HG03342 (cell line): ENCODE measurements at regions not wholly inside any gene's neighbourhood (a gene's known extent, or its start where the extent isn't known, plus 50 kb on each side); places are given as distances from the start of the nearest gene placed in this dataset.

Experiments
- ATAC-seq: cut with Tn5 transposase; IDR thresholded peaks from one replicate; pipeline ENCODE4 v1.9.1; 2021; ENCODE audit warnings: mild to moderate bottlenecking, moderate library complexity; ENCODE audit not compliant: unreplicated experiment

DNA sequence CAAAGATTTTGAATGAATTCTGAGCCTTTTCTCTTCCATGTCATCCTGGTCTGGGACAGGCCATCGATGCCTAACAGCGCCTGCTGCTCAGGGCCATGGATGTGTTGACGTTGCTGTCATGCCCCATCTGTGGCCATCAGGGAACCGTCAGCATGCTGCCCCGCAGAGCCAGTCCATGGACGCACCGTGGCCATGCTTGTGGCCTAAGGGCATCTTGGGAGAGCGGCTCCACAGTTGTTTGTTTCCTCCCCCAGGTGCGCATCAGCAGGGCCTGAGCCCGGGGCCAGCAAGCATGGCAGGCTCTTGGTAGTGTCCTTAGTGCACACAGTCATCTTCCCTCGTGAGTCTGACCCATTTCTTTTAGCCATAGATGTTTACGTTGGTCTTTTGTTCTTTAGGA, 142.7 kb downstream of the VAPA start:
- no peak for ATAC-seq

DNA sequence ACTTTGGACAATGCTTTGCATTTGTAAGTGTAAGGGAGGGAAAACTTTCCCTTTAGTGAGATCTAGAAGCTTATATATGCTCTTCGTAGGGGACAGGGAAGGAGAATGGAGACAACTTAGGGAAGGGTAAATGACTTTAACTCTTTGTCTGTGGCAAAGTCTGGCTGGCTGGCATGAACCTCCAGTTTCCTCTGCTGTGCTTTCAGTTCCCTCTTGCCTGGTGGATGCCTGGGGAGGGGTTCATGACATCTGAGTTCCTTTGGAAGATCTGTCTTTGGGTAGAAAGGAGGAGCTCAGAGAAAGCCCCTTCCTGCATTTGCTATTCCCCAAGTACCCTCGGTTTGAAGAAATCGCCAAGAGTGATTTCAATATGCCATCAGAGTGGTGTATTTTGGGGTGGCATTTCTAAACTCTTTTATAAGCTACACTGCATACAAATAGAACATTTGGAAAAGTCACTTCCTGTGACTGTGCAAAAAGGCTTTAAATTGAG, 143.6 kb downstream of the VAPA start:
- no peak for ATAC-seq

DNA sequence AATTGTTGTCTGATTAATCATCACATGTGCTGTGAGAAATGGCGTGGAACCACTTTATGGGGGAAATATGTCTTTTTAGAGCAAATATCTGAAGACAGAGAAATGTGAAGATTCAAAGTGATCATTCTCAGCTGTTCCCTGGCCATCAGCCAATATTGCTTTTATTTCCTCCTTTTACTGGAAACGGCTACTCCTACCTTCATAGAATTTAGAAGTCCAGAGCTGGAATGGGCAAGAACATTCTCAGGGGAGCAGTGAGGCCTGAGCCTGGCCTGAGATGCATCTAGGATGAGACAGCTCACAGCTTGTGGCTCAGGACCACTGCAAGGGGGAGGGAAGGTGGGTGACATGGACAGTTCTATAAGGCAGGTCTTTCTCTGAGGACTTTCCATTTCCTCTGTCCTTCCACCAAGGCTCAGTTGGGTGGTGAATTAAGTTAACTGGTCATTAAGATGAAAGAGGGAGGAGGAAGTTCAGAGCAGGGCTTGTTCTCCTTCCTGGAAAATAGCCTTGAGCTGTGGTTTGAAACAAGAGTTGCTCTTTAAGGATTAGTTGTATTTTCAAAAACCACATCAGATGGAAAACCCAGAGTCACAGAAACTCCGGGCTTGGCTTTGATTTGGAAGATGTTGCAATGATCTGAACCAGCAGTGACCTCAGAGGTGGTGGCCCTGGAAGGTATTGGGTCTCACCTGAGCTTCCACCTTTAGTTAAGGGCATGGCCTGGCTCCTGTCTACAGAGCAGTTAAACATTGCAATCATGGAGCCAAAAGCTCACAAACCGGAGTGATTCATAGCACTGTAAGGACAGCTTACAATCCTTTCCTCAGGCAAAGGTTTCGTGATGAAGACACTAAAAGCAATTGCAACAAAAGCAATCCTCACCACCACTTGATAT, 144.3 kb downstream of the VAPA start:
- no peak for ATAC-seq

DNA sequence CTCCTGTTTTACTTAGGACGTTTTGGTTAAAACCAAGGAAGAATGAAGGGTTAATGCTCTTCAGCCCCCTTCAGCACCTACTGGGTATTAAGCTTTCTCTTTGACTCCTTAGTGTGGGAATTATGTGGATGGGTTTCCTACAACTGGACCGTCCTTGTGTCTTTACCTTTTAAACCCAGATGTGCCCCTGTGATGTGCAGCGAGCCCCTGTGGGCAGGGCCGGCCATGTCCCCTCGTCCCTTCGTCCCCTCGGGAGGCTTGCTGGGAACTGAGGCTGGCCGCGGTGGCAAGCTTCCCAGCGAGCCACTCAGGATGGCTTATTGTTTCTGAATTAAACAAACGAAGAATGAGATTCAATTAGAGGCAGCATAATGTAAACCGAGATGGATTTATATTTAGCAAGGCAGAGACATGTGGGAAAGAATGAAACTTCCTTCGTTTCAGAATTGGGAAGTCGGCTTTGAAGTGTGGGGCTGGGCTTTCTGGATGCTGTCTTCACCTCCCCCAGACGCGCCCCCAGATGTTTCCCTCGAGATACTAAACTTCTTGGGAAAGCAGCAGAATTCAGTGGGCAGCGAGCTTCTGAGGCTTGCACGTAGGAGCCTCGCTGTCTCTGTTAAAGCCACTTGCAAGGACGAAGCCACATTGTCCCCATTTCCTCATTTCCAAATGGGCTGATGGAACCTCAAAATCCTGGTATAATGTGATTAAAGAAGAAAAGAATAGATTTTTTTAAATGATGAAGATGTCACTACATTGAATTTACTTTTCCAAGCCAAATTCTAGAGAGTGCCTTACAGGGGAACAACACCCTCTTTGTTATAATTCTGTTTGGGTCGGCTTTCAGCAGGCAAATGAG, 146.0 kb downstream of the VAPA start:
- no peak for ATAC-seq

DNA sequence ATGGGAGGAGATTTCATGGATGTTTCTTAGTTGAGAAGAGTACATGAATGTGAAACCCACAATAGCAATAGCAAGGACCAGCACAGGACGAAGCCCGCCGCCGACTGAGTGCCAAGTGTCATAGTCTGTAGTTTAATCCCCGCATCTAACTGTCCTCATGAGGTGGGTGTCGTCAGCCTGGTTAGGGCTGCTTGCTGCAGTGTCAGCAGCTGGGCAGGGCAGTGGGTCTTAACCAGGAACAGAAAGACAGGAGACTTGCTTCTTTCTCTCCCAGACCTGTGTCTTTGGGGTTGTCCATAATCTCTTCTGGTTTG, 146.6 kb downstream of the VAPA start:
- no peak for ATAC-seq

DNA sequence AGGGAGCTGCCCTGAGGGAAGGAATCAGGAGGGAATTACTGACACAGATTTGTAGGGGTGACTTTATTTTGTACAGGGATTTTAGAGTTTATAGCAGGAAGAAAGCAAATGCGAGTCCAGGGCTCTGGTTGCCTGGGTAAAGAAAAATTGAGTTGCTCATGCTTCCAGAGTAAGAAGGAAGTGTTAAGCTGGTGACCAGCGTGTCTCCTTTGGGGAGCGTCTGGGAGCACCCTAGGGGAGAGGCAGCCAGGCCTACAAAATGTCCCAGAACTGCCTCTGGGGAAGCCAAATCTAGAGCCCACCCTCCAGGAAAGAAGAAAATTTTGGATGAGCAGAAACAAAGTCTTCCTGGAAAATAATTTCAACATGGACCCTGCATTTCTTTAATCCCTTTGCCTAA, 147.0 kb downstream of the VAPA start:
- ATAC-seq = no peak

DNA sequence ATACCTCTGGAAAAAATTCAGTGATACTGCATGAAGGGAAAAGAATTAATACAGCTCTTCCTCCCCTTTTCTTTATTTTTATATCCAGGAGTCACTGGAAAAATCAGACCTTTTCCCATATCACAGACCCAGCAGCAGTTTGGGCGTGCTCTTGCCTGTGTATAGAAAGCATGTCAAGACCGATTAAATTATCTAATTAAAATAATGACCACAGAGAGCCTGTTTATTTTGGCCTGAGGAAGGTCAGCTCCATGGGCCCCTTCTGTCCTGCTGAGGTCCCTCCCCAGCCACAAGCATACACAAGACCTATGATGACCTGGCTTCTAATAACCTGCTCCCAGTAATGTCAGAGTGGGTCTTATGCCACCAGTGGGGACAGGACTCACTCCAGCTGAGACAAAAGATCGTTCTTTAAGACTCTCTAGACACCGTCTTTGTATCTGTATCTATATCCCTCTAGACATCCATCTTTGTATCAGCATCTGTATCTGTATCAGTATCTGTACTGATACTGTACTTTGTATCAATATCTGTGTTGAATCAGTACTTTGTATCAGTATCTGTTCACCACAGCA, 147.8 kb downstream of the VAPA start:
- no peak for ATAC-seq

DNA sequence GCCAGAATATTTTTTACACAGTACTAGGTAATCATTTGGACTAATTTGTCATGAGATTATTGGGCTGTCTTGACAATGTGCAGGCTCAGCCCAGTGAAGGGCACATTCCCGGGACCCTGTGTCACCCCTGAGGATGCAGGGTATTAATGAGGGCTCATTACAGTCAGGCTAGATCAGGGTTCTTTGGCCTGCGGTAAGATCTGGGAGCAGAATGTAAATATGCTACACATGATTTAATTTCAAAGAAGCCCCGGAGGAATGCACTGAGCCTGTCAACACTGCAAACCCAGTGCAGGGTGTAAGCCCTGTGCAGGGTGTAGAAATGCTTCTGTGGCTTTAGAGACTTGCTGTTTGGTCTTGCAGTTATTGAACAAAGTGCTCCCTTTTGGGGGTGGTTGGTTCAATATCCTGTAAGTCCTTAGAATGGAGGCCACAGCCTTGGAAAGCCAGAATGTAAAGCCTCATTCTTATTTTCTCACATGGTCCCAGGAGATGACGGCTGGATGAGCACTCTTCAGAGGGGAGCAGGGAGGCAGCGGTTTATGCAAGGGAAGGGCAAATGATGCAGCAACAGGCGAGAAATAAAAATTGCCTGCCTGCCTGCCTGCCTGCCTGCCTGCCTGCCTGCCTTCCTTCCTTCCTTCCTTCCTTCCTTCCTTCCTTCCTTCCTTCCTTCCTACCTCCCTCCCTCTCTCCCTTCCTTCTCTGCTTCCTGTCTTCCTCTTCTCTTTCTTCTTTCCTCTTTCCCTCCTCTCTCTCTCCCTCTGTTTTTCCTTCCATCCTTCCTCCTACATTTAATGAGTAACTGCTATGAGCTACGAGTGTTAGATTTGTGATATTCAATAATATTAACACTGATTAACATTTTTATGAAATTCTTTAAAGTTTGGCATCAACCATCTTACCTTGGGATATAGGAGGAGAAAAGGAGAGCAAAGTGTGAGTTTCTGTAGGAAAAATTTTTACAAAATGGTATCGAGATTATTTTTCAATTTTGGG, 148.8 kb downstream of the VAPA start:
- no peak for ATAC-seq

DNA sequence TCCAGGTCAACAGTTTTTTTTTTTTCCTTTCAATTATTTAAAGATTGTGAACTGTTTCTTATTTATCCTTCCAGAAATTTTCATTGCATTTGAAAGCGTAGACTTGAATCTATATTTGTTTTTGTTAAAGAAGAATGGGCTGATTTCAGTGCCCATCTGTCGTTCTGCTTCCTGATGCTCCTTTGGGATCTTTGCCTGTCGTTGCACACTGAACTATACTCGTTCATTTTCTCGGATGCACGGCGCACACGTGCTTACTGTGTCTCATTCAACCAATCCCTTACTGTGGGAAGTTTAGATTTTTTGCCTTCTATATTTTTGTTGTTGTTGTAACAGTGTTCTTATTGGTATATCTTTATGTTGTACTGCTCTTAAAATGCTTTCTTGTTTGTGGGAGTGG, 149.7 kb downstream of the VAPA start:
- ATAC-seq = no peak

DNA sequence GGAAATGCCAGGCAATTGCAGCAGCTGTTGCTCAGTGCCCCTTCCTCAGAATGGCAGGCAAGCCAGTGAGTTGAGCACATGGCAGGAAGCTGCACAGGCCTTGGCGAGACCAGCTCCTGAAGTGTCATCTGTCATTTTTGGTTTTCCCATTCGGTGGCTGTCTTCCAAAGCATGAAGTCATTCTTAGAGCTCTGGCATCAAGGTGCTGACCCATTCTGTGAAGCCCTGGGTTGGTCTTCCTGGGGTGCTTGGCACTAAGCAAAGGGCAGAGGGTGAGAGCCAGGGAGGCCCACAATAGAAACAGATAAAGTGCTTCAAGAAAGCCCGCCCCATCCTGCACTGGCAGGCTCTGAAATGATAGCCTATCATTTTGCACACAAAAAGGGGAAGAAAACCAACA, 150.5 kb downstream of the VAPA start:
- ATAC-seq = no peak

DNA sequence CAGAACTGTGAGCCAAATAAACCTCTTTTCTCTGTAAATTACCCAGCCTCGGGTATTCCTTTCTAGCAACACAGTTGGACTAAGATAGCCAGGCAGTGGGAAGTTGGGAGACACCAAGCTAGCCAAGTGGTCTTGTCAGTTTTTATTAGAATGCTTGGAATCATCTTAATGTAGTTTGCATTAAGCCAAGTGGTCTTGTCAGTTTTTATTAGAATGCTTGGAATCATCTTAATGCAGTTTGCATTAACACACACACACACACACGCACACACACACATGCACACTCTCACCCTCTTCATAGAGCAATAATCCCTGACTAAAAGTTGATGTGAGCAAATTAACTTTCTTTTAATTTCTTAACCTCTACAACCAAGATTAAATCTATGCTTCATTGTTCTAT, 151.5 kb downstream of the VAPA start:
- no peak for ATAC-seq

DNA sequence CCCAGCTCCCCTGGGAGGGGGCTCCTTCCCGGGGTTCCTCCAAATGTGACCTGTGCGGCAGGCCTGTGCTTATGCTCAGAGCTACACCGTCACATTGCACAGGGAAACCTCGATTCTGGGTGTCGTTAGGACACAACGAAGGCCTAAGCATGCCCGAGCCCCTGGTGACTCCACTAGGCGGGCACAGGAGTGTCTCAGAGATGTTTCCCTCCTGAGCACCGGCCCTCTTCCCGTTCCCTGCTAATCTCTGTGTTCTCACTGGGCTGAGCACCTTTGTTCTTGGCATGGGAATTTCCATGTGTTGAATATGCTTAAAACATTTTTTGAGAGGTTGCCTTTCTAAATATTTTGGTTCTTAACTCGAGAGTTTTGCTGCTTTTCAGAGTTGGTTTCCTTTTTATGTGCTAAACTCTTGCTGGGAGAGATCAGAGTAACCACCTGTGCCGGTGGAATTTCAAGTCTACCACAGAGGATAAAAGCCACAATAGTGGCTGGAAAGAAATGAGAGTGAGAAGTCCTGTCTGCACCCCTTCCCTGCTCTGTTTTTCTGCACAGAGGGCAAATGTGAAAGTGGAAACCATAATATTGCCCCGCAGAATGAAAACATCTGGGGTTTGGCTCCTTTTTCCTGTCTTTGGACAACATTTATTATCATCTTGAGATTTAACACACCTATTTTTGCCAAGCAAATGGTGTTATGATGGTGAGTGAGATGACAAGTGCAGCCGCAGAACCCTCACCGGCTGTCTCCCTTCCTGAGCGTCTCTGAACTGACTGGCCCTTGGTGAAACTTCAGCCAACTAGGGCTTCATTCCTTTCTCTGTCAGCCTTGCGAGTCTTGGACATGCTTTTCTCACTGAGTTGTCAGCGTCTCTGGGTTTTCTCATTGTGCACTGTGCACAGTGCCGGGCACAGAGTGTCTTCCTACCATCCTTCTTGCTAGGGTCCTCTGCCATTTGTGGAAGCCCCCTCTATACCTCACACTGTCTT, 154.1 kb downstream of the VAPA start:
- no peak for ATAC-seq

DNA sequence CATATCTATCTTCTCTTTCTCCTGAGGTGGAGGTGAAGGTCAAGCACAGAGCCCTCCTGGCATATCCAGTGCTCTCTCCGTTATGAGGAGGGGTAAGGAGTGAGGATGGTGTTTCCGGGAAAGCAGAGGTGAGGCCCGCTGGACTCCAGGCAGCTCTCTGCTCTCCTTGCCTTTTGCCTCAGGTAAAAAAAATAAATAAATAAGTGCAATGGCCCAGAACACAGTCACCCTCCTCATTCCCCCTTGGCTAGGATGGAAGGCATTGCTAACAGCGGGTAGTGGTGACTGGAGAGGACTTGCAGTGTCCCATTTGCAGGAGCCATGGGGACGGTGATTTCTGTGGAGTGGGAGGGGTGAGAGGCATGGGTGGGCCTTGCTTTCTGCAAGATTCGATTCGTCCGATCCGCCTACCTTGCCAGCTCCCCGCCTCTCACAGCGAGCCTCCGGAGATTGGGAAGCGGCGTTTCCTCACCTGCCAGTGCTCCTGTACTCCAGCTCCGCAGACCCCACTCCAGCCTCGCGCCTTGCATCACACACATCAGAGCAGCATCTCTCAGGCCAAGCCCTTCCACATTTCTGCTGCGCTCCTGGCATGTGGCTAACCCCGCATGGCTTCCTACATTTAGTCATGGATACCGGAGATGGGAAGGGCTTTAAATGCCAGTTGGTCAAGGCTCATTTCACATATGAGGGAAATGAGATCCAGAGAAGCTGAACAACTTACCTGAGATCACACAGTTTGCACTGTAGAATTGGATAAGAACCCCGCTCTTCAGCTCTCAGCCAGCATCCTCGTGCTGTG, 155.2 kb downstream of the VAPA start:
- ATAC-seq = no peak

DNA sequence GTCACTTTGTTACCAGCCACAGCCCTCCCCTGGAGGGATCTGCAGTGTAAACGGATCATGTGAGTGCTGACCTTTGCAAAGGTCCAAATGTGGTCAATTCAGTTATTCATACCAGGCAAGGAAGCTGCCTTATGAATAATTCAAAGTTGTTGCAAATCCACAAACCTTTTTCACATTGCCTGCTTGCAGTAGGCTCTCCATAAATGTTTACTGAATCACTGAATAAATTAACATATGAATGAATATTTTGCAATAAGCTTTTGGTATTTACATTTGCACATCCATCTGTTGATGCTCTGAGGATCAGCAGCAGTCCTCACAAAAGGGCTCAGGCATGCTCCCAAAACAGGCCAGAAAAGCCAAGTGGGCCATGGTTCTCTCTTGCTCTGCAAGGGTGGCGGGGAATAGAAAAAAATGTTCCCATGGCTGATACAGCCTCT, 156.8 kb downstream of the VAPA start:
- ATAC-seq = no peak

DNA sequence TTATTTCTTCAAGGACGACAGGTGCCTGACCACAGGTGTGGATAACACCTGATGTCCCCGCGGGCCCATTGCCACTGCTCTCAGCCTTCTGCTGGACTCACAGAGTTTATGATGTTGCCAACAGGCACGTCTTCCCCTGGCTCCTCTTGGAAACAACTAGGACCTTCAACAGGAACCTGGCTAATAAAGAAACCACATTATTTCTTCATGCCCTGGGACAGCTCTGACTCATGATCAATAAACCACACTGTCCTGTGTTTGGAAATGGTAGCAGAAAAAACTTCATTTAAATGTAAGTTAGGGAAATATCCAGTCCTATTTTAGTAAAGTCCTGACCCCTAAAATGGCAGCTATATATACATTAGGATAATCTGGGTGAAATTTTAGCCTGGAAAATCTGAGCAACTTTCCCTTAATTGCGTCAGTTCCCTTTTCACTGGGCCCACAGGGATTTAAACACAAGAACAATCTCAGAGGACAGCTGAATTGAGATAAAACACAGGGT, 158.9 kb downstream of the VAPA start:
- ATAC-seq = no peak

DNA sequence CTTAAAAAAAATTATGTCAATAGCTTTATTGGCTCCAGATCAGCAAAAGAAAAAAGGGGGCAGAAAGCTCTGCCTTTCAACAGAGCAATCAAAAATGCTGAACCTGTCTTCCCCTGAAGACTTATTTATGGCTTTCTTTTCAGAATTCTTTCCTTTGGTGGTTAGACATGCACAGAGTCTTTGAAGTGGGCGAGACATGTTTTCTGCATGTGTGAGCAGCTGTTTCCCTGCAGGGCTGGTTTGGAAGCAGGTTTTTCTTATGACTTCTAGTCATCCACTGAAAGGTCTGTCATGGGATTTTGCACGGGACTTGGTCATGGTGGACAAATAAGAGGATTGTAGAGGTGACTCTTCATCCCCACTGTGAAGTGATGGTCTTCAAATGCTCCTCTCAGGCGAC, 160.3 kb downstream of the VAPA start:
- no peak for ATAC-seq

DNA sequence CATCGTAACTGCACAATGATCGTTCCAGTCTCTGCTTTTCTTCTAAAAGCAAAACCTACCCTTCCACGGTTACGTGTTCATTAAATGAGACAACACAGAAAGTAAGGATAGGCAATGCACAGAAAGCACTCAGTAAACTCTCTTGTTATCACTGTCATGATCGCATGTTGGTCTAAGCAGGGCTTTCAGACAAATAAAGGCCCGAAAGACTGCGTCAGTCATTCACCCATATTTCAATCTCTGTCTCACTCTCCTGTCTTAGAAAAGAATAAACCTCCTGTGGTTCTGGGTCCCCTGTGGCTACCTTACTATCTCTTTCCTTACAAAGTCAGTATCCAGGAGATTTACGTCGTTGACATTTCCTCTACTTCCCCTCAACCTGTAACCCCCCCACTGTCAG, 160.9 kb downstream of the VAPA start:
- ATAC-seq = no peak

DNA sequence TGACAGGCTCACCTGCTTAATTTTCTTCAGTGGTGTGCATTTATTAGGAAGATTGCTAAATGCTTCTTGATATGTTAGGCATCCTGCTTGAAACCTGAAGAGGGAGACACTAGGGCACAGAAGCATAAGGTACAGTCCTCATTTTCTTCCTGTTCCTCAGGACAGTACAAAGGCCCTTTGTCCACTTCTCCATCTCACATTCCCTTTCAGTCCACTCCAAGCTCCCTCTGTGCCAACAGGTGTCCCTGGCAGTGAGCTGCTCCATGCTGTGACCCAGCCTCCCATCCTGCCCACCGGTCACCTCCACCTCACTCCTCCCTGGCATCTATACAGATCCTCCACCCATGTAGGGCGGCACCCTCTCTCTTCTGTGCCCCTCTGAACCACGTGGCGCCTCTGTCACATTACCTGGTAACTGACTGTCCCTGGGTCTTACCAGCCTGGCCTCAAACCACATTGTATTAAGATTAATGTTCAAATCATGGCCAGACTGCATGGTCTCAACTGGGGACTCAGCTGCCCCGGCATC, 162.8 kb downstream of the VAPA start:
- ATAC-seq = no peak
